AG10803 (cell line): ENCODE measurements at regions not wholly inside any gene's neighbourhood (a gene's known extent, or its start where the extent isn't known, plus 50 kb on each side); places are given as distances from the start of the nearest gene placed in this dataset.
"Not testable (repeated sequence)": the region's sequence is repeated elsewhere in the genome, so short reads cannot be mapped to it uniquely, and the experiment has no call there.

ENCODE experiments used
- DNase-seq: peaks from one replicate; pipeline ENCODE4 v3.0.0; 2010; ENCODE audit warnings: low read depth
- H3K4me3 ChIP-seq: 2 replicates; pipeline ENCODE4 v1.5.1; 2011; ENCODE audit warnings: mild to moderate bottlenecking, low read length, control low read depth
- TF ChIP-seq, protein P1 (sequence below): conservative IDR thresholded peaks from 2 replicates; pipeline ENCODE4 v1.5.1; 2011; ENCODE audit warnings: mild to moderate bottlenecking, low read length, control low read depth, inconsistent platforms

DNA sequence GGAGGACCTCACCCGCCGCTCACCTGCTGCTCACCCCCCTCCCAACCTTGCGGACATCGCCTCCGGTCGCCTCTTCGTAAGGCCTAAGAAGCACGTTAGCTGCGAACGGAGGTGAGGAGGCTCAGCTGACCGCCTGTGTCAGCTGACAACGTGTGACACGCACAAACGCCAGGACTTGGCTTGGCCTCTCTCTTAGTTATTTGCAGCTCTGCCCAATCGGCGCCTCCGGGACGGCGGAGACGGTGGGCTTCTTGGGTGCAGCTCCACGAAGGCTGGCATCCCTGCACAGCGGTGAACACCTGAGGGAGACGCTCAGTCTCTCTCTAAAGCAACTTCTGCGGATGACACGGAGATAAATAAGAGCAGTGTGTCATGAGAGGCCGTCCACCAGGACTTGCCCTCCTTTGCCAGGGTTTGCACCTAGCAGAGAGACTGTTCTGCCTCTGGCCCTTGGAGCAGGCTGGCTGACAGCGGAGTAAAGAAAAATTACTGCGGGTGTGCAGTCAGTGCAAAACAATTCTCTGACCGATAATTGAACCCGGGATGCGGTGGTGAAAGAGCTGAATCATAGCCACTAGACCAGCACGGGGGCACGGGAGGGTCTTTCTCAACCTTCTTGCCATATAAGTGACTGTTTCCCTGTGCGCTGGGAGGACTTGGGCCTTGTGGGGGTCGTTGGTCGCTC is 318.9 kb downstream of the FAM72C start:
- TF ChIP-seq, protein P1, sequence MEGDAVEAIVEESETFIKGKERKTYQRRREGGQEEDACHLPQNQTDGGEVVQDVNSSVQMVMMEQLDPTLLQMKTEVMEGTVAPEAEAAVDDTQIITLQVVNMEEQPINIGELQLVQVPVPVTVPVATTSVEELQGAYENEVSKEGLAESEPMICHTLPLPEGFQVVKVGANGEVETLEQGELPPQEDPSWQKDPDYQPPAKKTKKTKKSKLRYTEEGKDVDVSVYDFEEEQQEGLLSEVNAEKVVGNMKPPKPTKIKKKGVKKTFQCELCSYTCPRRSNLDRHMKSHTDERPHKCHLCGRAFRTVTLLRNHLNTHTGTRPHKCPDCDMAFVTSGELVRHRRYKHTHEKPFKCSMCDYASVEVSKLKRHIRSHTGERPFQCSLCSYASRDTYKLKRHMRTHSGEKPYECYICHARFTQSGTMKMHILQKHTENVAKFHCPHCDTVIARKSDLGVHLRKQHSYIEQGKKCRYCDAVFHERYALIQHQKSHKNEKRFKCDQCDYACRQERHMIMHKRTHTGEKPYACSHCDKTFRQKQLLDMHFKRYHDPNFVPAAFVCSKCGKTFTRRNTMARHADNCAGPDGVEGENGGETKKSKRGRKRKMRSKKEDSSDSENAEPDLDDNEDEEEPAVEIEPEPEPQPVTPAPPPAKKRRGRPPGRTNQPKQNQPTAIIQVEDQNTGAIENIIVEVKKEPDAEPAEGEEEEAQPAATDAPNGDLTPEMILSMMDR = no peak
- no peak overlapping the region for H3K4me3 ChIP-seq
- DNase-seq = peak; percentile 2

DNA sequence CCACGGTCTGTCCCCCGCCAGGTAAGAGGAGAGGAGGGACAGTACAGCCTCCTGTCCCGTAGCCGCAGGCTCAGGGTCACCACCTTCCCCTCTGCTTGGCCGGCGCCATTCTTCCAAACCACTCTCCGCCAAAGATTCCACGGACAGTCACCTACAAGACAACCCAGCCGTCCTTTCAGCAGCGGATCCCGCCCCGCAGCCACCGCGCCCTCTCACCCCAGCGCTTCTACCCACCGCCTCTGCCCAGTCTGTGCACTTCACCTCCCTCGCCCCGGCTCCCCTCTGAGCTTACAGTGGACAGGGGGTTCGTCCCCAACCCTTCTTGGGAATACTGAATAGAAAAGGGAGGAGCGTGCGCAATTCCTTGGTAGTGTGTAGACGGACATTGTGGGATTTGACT is 319.6 kb downstream of the FAM72C start:
- TF ChIP-seq, protein P1 = no peak
- H3K4me3 ChIP-seq = no peak overlapping the region
- DNase-seq = no peak

DNA sequence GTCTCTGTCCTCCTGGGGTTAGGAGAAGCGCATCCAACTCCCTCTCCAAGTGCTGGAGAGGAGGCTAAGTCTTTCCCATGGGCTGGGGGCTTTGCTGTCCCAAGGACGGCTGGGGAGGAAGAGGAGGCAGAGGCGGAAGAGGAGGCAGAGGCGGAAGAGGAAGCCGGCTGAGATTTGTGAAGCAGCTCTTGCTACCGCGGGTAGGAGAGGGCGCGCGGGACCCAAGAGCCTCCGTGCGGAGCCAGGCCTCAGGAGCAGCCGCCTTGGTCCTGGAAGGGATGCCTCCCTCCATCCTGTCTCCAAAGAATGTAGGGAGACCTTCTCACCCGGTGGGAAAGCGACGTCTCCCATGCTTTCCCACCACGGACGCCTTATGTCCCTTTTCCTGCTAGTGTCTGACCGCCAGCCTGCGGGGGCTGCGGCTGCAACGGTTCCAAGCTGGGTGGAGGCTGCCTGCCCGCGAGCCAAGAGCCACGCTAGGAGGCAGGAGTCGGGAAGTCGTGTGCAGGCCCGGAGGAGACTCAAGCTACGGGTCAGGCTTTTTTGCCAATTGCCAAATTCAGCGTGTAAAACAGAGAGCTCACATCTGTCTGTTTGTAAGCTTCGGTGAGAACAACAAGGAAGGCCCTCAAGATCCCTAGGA is 320.3 kb downstream of the FAM72C start:
- no peak overlapping the region for H3K4me3 ChIP-seq
- TF ChIP-seq, protein P1 = no peak
- no peak for DNase-seq

DNA sequence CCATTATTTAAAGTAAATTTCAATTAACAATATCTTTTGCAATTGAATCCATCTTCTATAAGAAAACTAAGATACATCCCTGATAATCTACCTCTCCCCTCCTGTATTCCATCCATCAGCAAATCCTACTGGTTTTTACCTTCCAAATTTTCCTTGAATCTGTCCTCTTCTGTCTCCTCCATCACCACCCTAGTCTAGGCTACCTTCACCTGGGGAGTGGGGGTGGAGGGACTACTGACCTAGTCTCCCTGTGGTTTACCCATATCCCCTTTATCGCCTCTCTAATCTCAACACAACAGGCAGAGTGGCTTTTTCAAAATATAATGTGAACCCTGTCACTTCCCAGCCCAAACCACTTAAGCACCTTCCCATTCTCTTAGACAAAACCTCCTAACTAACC is 327.8 kb downstream of the FAM72C start:
- not testable (repeated sequence) for DNase-seq, H3K4me3 ChIP-seq

DNA sequence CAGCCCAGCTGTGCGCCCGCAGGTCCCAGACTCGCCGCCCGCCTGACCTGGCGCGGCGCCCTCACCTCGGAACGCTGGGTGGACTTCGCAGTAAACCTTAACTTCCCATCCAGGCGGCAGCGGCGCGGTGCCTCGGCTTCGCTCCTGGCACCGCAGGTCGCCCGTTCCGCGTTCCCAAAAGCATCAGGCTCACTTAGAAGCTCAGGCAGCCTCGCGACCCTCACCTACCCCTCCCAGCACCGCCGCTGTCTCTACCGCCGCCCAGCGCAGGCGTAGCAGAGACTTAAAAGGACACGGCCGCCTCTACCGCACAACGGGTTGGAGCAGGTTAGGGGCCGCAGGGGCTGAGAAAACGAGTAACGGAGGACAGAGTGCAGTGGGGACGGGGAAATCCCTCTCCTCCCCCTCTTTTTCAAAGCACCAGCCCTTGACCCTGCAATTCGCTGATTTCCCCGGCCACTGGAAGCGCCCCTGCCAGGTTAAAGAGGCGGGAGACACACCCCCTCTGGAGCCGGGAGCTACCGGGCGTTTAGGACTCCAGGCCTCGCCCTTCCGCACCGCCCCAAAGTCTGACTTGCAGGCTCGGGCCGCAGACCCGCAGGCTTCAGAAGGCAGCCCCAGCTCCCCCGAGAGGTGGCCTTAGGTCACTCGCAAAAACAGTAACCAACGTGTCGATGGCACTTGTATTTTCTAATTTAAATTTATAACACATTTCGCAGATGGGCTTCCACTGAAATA is 328.5 kb downstream of the FAM72C start:
- TF ChIP-seq, protein P1 = no peak
- no peak overlapping the region for H3K4me3 ChIP-seq
- DNase-seq = no peak

DNA sequence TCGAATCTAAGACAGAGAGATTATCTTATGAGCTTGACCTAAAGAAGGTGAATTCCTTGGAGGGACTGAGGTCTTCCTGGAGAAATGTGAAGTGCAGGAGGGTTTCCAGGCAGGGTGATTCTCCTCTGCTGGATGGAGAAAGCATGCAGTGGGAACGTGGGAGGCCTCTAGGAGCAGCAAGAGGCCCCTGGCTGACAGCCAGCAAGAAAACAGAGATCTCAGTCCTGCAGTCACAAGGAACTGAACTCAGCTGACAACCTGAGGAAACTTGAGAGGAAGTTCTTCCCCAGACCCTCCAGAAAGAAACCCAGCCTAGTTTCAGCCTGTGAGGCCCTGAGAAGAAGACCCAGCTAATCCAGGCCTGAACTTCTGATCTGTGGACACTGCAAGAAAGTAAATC is 345.9 kb downstream of the FAM72C start:
- TF ChIP-seq, protein P1 = no peak
- no peak overlapping the region for H3K4me3 ChIP-seq
- DNase-seq = no peak

DNA sequence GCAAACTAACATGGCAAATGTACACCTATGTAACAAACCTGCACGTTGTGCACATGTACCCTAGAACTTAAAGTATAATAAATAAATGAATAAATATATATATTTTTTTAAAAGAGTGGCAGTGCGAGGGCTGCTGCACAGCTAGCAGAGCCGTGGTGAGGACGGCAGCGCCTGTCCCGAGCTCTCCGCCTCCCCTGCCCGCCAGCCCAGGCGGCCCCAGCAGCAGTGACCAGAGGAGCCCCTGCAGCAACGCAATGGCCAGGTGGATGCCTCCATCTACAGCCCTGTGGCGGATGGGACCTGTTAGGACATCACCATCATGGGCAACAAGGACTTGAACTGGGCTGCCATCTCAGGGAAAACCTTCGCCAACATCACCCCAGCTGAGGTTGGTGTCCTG is 351.9 kb downstream of the FAM72C start:
- H3K4me3 ChIP-seq = no peak overlapping the region
- no peak for DNase-seq
- TF ChIP-seq, protein P1 = no peak
